Peyer's patch (tissue), 4 donors: ENCODE measurements at regions not wholly inside any gene's neighbourhood (a gene's known extent, or its start where the extent isn't known, plus 50 kb on each side); places are given as distances from the start of the nearest gene placed in this dataset.
"Not testable (repeated sequence)": the region's sequence is repeated elsewhere in the genome, so short reads cannot be mapped to it uniquely, and the experiment has no call there.

Experiments
- DNase-seq, 3 donors: peaks; one replicate each; pipeline ENCODE4 v3.0.0-alpha.2; 2017 to 2019
- H3K27ac ChIP-seq, 4 donors: fragments of 200-600 bp; sonication (generic); one replicate each; pipeline ENCODE4 v1.5.1; 2016 to 2019
- H3K27me3 ChIP-seq, 2 donors: fragments of 200-600 bp; sonication (generic); one replicate each; pipeline ENCODE4 v1.5.1; 2019
- H3K36me3 ChIP-seq, 3 donors: fragments of 200-600 bp; sonication (generic); one replicate each; pipeline ENCODE4 v1.5.1; 2016 to 2019
- H3K4me1 ChIP-seq, 4 donors: fragments of 200-600 bp; sonication (generic); one replicate each; pipeline ENCODE4 v1.5.1; 2016 to 2019
- H3K4me3 ChIP-seq, 4 donors: fragments of 200-600 bp; sonication (generic); 1 replicate in 3 of 4; 2 replicates in 1 of 4; pipeline ENCODE4 v1.5.1; 2016 to 2019; ENCODE audit warnings: mild to moderate bottlenecking in 1 of 4
- H3K9me3 ChIP-seq, 4 donors: fragments of 200-600 bp; sonication (generic); one replicate each; pipeline ENCODE4 v1.5.1; 2016 to 2019; ENCODE audit warnings: mild to moderate bottlenecking in 1 of 4
- POLR2A ChIP-seq, 2 donors: fragments of 450-650 bp; IDR thresholded peaks; one replicate each; pipeline ENCODE4 v1.5.1; 2017; ENCODE audit warnings: antibody characterized with exemption in 2 of 2, mild to moderate bottlenecking in 2 of 2, moderate library complexity in 2 of 2
- TF ChIP-seq, protein P1 (sequence below), 6 experiments: fragments of 450-650 bp in 4 of 6; fragments of 200-600 bp in 2 of 6; sonication (generic) in 1 of 6; IDR thresholded peaks; one replicate each; pipeline ENCODE4 v1.5.1; 2017 to 2019; ENCODE audit warnings: antibody characterized with exemption in 6 of 6, mild to moderate bottlenecking in 3 of 6, moderate library complexity in 1 of 6

- no peak for TF ChIP-seq POLR2A (IDR thresholded peaks at IDR 0.05)
- TF ChIP-seq, protein P1, sequence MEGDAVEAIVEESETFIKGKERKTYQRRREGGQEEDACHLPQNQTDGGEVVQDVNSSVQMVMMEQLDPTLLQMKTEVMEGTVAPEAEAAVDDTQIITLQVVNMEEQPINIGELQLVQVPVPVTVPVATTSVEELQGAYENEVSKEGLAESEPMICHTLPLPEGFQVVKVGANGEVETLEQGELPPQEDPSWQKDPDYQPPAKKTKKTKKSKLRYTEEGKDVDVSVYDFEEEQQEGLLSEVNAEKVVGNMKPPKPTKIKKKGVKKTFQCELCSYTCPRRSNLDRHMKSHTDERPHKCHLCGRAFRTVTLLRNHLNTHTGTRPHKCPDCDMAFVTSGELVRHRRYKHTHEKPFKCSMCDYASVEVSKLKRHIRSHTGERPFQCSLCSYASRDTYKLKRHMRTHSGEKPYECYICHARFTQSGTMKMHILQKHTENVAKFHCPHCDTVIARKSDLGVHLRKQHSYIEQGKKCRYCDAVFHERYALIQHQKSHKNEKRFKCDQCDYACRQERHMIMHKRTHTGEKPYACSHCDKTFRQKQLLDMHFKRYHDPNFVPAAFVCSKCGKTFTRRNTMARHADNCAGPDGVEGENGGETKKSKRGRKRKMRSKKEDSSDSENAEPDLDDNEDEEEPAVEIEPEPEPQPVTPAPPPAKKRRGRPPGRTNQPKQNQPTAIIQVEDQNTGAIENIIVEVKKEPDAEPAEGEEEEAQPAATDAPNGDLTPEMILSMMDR (IDR thresholded peaks at IDR 0.05): no peak
- peaks cover 0 to 7% (median 0%) of the 10 kb centered on the region in 4 donors for H3K4me1 ChIP-seq
These were observed 95.2 kb downstream of the PLEKHG1 start for GRCh38 chr6:150694889-150695288.

GRCh38 chr6:150695652-150696051, 96.0 kb downstream of the PLEKHG1 start:
- TF ChIP-seq, protein P1 (IDR thresholded peaks at IDR 0.05): no peak
- TF ChIP-seq POLR2A (IDR thresholded peaks at IDR 0.05): no peak
- DNase-seq: no peak
- H3K36me3 ChIP-seq: no peaks in the 10 kb centered on the region
- peaks cover 0 to 7% (median 0%) of the 10 kb centered on the region in 4 donors for H3K4me1 ChIP-seq
- no peak overlapping the region for H3K27ac ChIP-seq
- no peaks in the 10 kb centered on the region for H3K27me3 ChIP-seq
- no peak overlapping the region for H3K4me3 ChIP-seq
- no peaks in the 10 kb centered on the region for H3K9me3 ChIP-seq

More at GRCh38 chr6:150694889-150695288, 95.2 kb downstream of the PLEKHG1 start:
- DNase-seq: no peak
- H3K27ac ChIP-seq: no peak overlapping the region
- H3K36me3 ChIP-seq: no peaks in the 10 kb centered on the region
- no peak overlapping the region for H3K4me3 ChIP-seq
- no peaks in the 10 kb centered on the region for H3K9me3 ChIP-seq
- no peaks in the 10 kb centered on the region for H3K27me3 ChIP-seq

DNA sequence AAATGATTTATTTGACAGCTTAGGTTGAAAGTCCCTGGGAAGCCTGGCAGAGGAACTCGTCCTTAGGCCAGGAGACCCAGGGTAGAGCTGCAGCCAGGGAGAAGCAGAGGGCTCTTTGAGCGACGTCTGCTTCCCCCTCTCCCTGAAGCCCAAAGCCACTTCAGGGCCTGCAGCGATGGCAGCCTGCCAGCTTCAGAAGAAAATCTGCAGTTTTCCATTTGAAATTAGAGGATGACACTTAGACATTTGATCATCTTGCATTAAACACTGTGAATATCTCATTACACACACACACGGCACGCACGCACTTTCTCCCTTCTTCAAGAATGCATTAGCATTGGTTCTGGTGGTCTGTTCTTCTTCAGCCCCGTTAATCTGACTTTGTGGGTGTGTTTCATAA, 96.5 kb downstream of the PLEKHG1 start:
- DNase-seq: no peak
- no peak overlapping the region for H3K27ac ChIP-seq
- no peaks in the 10 kb centered on the region for H3K9me3 ChIP-seq
- peaks cover 0 to 7% (median 0%) of the 10 kb centered on the region in 4 donors for H3K4me1 ChIP-seq
- H3K36me3 ChIP-seq: no peaks in the 10 kb centered on the region
- H3K27me3 ChIP-seq: no peaks in the 10 kb centered on the region
- TF ChIP-seq, protein P1 (IDR thresholded peaks at IDR 0.05): no peak
- no peak for TF ChIP-seq POLR2A (IDR thresholded peaks at IDR 0.05)
- H3K4me3 ChIP-seq: no peak overlapping the region

GRCh38 chr6:150696918-150697317, 97.2 kb downstream of the PLEKHG1 start:
- not testable (repeated sequence) for DNase-seq, H3K27ac ChIP-seq, H3K4me3 ChIP-seq, H3K36me3 ChIP-seq, H3K27me3 ChIP-seq, H3K9me3 ChIP-seq, H3K4me1 ChIP-seq

GRCh38 chr6:150697515-150697914, 97.8 kb downstream of the PLEKHG1 start:
- Histone ChIP-seq H3K36me3 (no peaks in the 10 kb centered on the region), H3K27ac (no peak overlapping the region), H3K4me1 (peaks cover 0 to 7% (median 0%) of the 10 kb centered on the region in 4 donors), H3K9me3 (no peaks in the 10 kb centered on the region), H3K27me3 (no peaks in the 10 kb centered on the region), H3K4me3 (no peak overlapping the region)
- DNase-seq: no peak
- TF ChIP-seq POLR2A (IDR thresholded peaks at IDR 0.05): no peak
- TF ChIP-seq, protein P1 (IDR thresholded peaks at IDR 0.05): no peak

DNA sequence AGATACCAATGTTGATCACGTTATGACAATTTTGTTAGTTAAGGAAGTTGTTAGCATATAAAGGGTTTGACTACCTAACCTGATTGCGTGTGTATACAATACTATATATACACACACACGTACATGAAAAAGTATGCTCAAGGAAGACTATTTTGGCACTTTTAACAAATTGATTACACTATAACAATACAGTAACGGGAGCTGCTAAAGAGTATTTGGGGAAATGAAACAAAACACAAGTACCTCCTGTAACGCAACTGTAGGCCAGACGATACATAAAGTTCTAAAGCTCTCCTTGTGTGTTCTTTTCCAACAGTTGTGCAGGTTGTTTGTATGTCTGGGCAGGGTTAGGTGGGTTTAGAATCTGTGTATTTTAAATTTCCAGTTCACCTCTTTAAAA, 98.7 kb downstream of the PLEKHG1 start:
- H3K9me3 ChIP-seq: no peaks in the 10 kb centered on the region
- H3K27me3 ChIP-seq: no peaks in the 10 kb centered on the region
- peaks cover 0 to 7% (median 0%) of the 10 kb centered on the region in 4 donors for H3K4me1 ChIP-seq
- no peak for DNase-seq
- TF ChIP-seq, protein P1 (IDR thresholded peaks at IDR 0.05): no peak
- TF ChIP-seq POLR2A (IDR thresholded peaks at IDR 0.05): no peak
- H3K27ac ChIP-seq: no peak overlapping the region
- H3K36me3 ChIP-seq: no peaks in the 10 kb centered on the region
- no peak overlapping the region for H3K4me3 ChIP-seq
